ENCODE measurements at regions not wholly inside any gene's neighbourhood (a gene's known extent, or its start where the extent isn't known, plus 50 kb on each side); places are given as distances from the start of the nearest gene placed in this dataset.

DNA sequence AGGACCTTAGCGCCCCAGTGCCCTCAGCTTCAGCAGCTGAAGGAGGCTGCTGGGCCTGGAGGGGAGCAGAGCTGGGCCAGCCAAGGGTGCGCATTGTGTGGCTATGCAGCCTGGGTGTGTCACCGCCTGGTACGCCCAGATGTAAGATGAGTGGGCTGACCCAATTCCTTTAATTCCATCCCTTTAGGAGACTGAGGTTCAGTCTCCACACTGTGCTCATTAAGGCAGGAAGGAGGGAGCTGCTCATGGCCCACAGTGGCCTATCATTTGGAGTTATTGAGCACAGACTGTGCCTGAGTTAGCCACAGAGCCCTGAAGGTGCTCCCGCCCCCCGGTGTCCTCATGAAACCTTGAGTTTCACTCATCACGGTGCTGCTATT is 194.1 kb upstream of the GLI2 start:
- TF ChIP-seq, protein P1, sequence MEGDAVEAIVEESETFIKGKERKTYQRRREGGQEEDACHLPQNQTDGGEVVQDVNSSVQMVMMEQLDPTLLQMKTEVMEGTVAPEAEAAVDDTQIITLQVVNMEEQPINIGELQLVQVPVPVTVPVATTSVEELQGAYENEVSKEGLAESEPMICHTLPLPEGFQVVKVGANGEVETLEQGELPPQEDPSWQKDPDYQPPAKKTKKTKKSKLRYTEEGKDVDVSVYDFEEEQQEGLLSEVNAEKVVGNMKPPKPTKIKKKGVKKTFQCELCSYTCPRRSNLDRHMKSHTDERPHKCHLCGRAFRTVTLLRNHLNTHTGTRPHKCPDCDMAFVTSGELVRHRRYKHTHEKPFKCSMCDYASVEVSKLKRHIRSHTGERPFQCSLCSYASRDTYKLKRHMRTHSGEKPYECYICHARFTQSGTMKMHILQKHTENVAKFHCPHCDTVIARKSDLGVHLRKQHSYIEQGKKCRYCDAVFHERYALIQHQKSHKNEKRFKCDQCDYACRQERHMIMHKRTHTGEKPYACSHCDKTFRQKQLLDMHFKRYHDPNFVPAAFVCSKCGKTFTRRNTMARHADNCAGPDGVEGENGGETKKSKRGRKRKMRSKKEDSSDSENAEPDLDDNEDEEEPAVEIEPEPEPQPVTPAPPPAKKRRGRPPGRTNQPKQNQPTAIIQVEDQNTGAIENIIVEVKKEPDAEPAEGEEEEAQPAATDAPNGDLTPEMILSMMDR (conservative IDR thresholded peaks at IDR 0.05; ENCODE audit: low read depth, low read length): no peak
- no peak for TF ChIP-seq EZH2 (IDR thresholded peaks at IDR 0.05; ENCODE audit: borderline replicate concordance, low read depth, low read length, poor library complexity, severe bottlenecking)
